IPS-18a (cell line): ENCODE measurements at regions not wholly inside any gene's neighbourhood (a gene's known extent, or its start where the extent isn't known, plus 50 kb on each side); places are given as distances from the start of the nearest gene placed in this dataset.

Experiments
- H3K27ac ChIP-seq: one replicate; pipeline ENCODE4 v1.5.1; 2013; ENCODE audit warnings: low read length
- H3K27me3 ChIP-seq: one replicate; pipeline ENCODE4 v1.6.1; 2013; ENCODE audit warnings: mild to moderate bottlenecking, low read length; ENCODE audit not compliant: control insufficient read depth, insufficient read depth
- H3K36me3 ChIP-seq: one replicate; pipeline ENCODE4 v1.6.1; 2013; ENCODE audit warnings: low read depth, low read length; ENCODE audit not compliant: control insufficient read depth
- H3K4me1 ChIP-seq: one replicate; pipeline ENCODE4 v1.6.1; 2013; ENCODE audit warnings: low read depth, low read length; ENCODE audit not compliant: control insufficient read depth
- H3K4me3 ChIP-seq: one replicate; pipeline ENCODE4 v1.5.1; 2013; ENCODE audit warnings: low read length
- H3K9ac ChIP-seq: one replicate; pipeline ENCODE4 v1.6.1; 2013; ENCODE audit warnings: mild to moderate bottlenecking, low read length, moderate library complexity
- H3K9me3 ChIP-seq: one replicate; pipeline ENCODE4 v1.6.1; 2013; ENCODE audit warnings: low read depth, low read length; ENCODE audit not compliant: control insufficient read depth

DNA sequence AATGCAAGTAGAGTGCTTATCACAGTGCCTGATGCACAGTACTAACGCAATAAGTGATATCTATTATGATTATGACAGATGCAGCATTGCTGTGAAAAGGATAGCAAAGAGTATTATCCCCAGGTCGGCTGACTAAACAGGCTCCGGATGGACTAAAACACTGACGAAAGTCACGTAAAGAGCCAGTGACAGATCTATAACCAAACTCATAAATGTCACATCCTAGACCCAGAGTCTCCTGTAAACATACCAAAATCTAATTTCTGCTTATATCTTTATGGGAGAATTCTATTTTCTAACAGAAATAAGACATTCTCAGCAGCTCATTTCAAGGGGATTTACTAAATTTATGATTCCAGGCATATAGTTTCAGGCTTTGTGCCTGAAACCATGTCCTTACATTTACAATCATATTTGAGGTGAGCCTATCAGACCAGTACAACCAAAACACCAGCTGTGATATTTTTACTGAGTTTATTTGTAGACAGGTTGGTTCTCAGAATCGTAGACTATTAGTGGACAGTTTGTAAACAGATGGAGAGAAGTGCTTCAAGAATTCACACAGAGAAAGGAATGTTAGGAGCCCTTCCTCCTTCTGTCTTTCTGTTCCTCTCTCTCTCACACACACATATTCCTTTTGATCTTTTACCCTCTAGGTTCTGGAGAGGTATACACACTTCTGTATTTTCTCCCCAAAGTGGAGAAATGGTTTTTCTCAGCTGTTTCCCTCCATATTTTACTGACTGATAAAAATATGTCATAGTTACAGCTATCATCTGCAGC, 52.4 kb upstream of the WDR26 start:
- H3K4me3 ChIP-seq = no peak overlapping the region
- H3K9me3 ChIP-seq = peaks cover 3% of the 10 kb centered on the region
- H3K36me3 ChIP-seq = no peaks in the 10 kb centered on the region
- H3K27me3 ChIP-seq = no peaks in the 10 kb centered on the region
- H3K27ac ChIP-seq = no peak overlapping the region
- H3K4me1 ChIP-seq = peaks cover 13% of the 10 kb centered on the region
- no peak overlapping the region for H3K9ac ChIP-seq

DNA sequence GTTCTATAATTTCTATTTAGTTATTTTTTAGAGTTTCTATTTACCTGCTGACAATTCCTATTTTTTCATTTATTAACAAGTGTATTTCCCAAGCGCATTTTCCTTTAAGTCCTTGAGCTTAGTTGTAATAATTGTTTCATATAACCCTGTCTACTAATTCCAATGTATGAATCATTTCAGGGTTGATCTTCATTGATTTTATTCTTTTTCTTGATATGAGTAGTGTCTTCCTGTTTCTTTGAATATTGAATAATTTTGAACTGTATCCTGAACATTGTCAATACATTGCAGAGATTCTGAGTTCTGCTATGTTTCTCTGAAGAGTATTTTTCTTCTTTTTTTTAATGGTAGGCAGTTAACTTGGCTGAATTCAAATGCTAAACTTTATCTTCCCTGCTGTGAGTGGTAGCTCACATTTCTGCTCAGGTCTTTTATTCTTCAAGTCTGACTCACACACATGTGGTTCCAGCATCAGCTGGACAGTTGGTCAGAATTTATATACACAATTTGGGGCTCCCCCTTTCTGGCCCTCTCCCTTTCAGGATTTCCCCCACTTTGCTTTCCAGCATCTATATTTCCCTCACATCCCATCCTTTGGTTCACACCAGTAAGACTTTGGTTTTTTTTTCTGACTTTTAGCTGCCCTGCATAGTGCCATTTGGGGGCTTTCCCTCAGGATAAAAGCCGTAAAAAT, 54.4 kb upstream of the WDR26 start:
- Histone ChIP-seq H3K27ac (no peak overlapping the region), H3K9me3 (peaks cover 3% of the 10 kb centered on the region), H3K4me3 (no peak overlapping the region), H3K36me3 (no peaks in the 10 kb centered on the region), H3K4me1 (peaks cover 22% of the 10 kb centered on the region), H3K27me3 (no peaks in the 10 kb centered on the region), H3K9ac (no peak overlapping the region)

- Histone ChIP-seq H3K36me3 (no peaks in the 10 kb centered on the region), H3K27me3 (no peaks in the 10 kb centered on the region), H3K9ac (no peak overlapping the region), H3K4me1 (peaks cover 22% of the 10 kb centered on the region), H3K27ac (no peak overlapping the region), H3K9me3 (peaks cover 3% of the 10 kb centered on the region), H3K4me3 (no peak overlapping the region)
Measured at GRCh38 chr1:224489534-224490365, 55.2 kb upstream of the WDR26 start.

DNA sequence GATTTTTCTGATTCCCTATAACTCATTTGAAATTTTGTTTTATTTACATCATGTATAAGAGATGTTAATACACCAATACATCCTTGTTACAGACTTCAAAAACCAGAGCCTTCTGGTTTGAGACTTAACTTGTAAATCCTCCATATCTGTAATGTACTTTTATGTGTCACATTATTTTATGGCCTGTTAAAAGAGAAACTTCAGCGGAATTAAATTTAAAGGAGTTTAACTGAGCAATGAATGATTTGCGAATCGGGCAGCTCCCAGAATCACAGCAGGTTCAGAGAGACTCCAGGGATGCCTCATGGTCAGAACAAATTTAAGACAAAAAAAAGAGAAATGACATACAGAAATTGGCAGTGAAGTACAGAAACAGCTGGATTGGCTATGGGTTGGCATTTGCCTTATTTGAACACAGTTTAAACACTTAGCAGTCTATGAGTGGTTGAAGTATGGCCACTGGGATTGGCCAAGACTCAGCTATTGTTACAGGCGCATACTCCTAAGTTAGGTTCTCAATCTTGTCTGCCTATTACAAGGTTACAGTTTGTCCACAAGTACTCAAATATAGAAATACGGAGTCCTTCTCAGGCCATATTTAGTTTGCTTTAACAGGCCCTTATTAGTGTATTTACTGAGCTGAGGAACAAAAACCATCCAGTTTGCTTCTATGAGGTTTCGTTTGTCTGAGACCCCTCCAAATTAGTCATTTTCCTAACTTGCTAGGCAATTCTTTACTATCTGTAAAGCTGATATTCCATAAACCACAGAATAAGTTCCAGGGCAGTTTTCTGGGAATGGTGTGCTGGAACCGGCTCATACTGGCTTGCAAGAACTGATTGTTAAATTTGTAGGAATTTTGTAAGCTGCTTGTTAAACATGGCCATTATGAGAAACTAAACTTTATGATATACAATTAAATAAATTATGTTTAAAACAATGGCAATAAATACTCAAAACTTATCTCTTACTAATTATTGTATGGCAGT, 56.2 kb upstream of the WDR26 start:
- H3K9ac ChIP-seq = no peak overlapping the region
- peaks cover 3% of the 10 kb centered on the region for H3K9me3 ChIP-seq
- H3K4me1 ChIP-seq = peaks cover 22% of the 10 kb centered on the region
- no peaks in the 10 kb centered on the region for H3K27me3 ChIP-seq
- no peak overlapping the region for H3K4me3 ChIP-seq
- H3K27ac ChIP-seq = no peak overlapping the region
- H3K36me3 ChIP-seq = no peaks in the 10 kb centered on the region

GRCh38 chr1:224492015-224492414, 57.4 kb upstream of the WDR26 start:
- Histone ChIP-seq H3K36me3 (no peaks in the 10 kb centered on the region), H3K4me3 (no peak overlapping the region), H3K27ac (no peak overlapping the region), H3K4me1 (peaks cover 21% of the 10 kb centered on the region), H3K9me3 (peaks cover 5% of the 10 kb centered on the region), H3K9ac (no peak overlapping the region), H3K27me3 (no peaks in the 10 kb centered on the region)

GRCh38 chr1:224492632-224493031, 58.0 kb upstream of the WDR26 start:
- H3K4me1 ChIP-seq = peaks cover 19% of the 10 kb centered on the region
- H3K9ac ChIP-seq = no peak overlapping the region
- H3K27ac ChIP-seq = no peak overlapping the region
- H3K4me3 ChIP-seq = no peak overlapping the region
- no peaks in the 10 kb centered on the region for H3K27me3 ChIP-seq
- no peaks in the 10 kb centered on the region for H3K36me3 ChIP-seq
- H3K9me3 ChIP-seq = peaks cover 6% of the 10 kb centered on the region

DNA sequence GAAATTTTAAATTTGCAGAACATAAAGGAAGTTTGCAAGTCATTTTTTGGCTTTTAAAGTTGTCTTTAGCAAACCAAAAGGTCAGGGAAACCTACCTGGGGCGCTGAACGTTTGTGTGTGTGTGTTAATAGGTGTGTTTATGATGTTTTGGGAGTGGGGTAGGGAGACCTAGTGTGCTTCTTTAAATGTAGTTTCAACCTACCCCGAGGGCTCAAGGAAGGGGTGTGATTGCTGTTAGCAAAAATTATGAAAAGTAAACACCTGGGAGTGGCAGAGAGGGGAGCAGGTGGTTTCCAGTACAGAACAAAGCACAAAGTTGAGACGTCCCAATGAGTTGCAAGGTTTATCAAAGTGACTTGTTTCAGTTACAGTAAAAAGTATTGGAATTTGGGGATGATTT, 58.7 kb upstream of the WDR26 start:
- H3K4me1 ChIP-seq = peaks cover 23% of the 10 kb centered on the region
- H3K9ac ChIP-seq = no peak overlapping the region
- H3K4me3 ChIP-seq = no peak overlapping the region
- no peaks in the 10 kb centered on the region for H3K36me3 ChIP-seq
- H3K27ac ChIP-seq = no peak overlapping the region
- peaks cover 6% of the 10 kb centered on the region for H3K9me3 ChIP-seq
- H3K27me3 ChIP-seq = no peaks in the 10 kb centered on the region

GRCh38 chr1:224494343-224494742, 59.7 kb upstream of the WDR26 start:
- peaks cover 32% of the 10 kb centered on the region for H3K4me1 ChIP-seq

DNA sequence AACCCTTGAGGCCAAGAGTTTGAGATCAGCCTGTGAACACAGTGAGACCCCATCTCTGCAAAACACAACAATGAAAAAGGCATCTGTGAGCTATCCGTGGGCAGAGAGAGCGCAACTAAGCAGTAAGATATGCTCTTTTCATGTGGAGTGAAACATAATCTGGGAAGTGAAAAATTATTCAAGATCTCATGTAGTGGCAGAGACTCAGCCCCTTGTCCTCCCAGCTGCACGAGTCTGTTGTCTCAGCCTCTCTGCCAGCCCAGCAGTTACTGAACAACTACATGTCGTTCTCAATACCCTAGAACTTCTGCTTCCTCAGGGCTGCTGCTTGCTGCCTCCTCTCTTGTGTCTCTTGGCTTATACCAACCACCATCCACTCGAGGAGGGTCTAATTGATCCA, 61.3 kb upstream of the WDR26 start:
- Histone ChIP-seq H3K4me1 (peaks cover 34% of the 10 kb centered on the region), H3K9ac (no peak overlapping the region), H3K9me3 (peaks cover 2% of the 10 kb centered on the region)

More at GRCh38 chr1:224494343-224494742, 59.7 kb upstream of the WDR26 start:
- no peaks in the 10 kb centered on the region for H3K36me3 ChIP-seq
- H3K4me3 ChIP-seq = no peak overlapping the region
- H3K27me3 ChIP-seq = no peaks in the 10 kb centered on the region
- no peak overlapping the region for H3K27ac ChIP-seq
- H3K9me3 ChIP-seq = peaks cover 2% of the 10 kb centered on the region
- H3K9ac ChIP-seq = no peak overlapping the region

GRCh38 chr1:224496826-224497225, 62.2 kb upstream of the WDR26 start:
- Histone ChIP-seq H3K4me1 (peaks cover 35% of the 10 kb centered on the region), H3K27me3 (no peaks in the 10 kb centered on the region), H3K9ac (no peak overlapping the region), H3K36me3 (no peaks in the 10 kb centered on the region), H3K4me3 (no peak overlapping the region), H3K27ac (no peak overlapping the region), H3K9me3 (peaks cover 2% of the 10 kb centered on the region)

More for the DNA sequence above, 61.3 kb upstream of the WDR26 start:
- Histone ChIP-seq H3K27ac (no peak overlapping the region), H3K36me3 (no peaks in the 10 kb centered on the region), H3K4me3 (no peak overlapping the region), H3K27me3 (no peaks in the 10 kb centered on the region)
